H9 (cell line): ENCODE measurements at regions not wholly inside any gene's neighbourhood (a gene's known extent, or its start where the extent isn't known, plus 50 kb on each side); places are given as distances from the start of the nearest gene placed in this dataset.

Source experiments
- DNase-seq: peaks from one replicate; pipeline ENCODE4 v3.0.0-alpha.2; 2017
- H2AFZ ChIP-seq: one replicate; pipeline ENCODE4 v1.6.1; 2013; ENCODE audit warnings: mild to moderate bottlenecking, low read length, control low read depth, moderate library complexity
- H2AK5ac ChIP-seq: 2 replicates; pipeline ENCODE4 v1.6.1; 2013; ENCODE audit warnings: low read length, control low read depth, mixed read lengths; ENCODE audit not compliant: insufficient read length
- H2BK120ac ChIP-seq: one replicate; pipeline ENCODE4 v1.6.1; 2013; ENCODE audit warnings: low read depth, mild to moderate bottlenecking, low read length, control low read depth, inconsistent platforms; ENCODE audit not compliant: poor library complexity, severe bottlenecking
- H2BK12ac ChIP-seq: 2 replicates; pipeline ENCODE4 v1.6.1; 2013; ENCODE audit warnings: low read length, control low read depth, mixed read lengths, low read depth; ENCODE audit not compliant: insufficient read length
- H2BK15ac ChIP-seq: 2 replicates; pipeline ENCODE4 v1.6.1; 2013; ENCODE audit warnings: low read depth, low read length, control low read depth
- H2BK20ac ChIP-seq: one replicate; pipeline ENCODE4 v1.6.1; 2013; ENCODE audit warnings: low read depth, mild to moderate bottlenecking, low read length, control low read depth, inconsistent platforms; ENCODE audit not compliant: poor library complexity, severe bottlenecking
- H2BK5ac ChIP-seq: 2 replicates; pipeline ENCODE4 v1.6.1; 2013; ENCODE audit warnings: low read length, control low read depth, mixed read lengths; ENCODE audit not compliant: insufficient read length
- H3K14ac ChIP-seq: 2 replicates; pipeline ENCODE4 v1.6.1; 2013; ENCODE audit warnings: low read length, control low read depth; ENCODE audit not compliant: insufficient read depth
- H3K18ac ChIP-seq: 2 replicates; pipeline ENCODE4 v1.6.1; 2013; ENCODE audit warnings: low read depth, mild to moderate bottlenecking, mixed read lengths, low read length, control low read depth; ENCODE audit not compliant: insufficient read length
- H3K23ac ChIP-seq: 2 replicates; pipeline ENCODE4 v1.6.1; 2013; ENCODE audit warnings: low read length, control low read depth, mixed read lengths, low read depth; ENCODE audit not compliant: insufficient read length
- H3K23me2 ChIP-seq: 2 replicates; pipeline ENCODE4 v1.6.1; 2013; ENCODE audit warnings: low read depth, mild to moderate bottlenecking, mixed read lengths, low read length, control low read depth; ENCODE audit not compliant: insufficient read length, poor library complexity, severe bottlenecking
- H3K27ac ChIP-seq: 2 replicates; pipeline ENCODE4 v1.5.1; 2013; ENCODE audit warnings: low read length, control low read depth, mixed read lengths, low read depth; ENCODE audit not compliant: insufficient read length
- H3K27me3 ChIP-seq: 2 replicates; pipeline ENCODE4 v1.6.1; 2013; ENCODE audit warnings: low read length, control low read depth, inconsistent platforms; ENCODE audit not compliant: insufficient read depth
- H3K4ac ChIP-seq: 2 replicates; pipeline ENCODE4 v1.6.1; 2013; ENCODE audit warnings: low read depth, mild to moderate bottlenecking, control low read depth, inconsistent platforms, low read length, moderate library complexity
- H3K4me1 ChIP-seq: 2 replicates; pipeline ENCODE4 v1.6.1; 2013; ENCODE audit warnings: low read length, control low read depth, inconsistent platforms; ENCODE audit not compliant: insufficient read depth
- H3K4me2 ChIP-seq: 2 replicates; pipeline ENCODE4 v1.6.1; 2013; ENCODE audit warnings: low read length, control low read depth, mixed read lengths; ENCODE audit not compliant: insufficient read length, insufficient read depth
- H3K56ac ChIP-seq: 2 replicates; pipeline ENCODE4 v1.6.1; 2013; ENCODE audit warnings: low read depth, mild to moderate bottlenecking, mixed read lengths, low read length, control low read depth; ENCODE audit not compliant: insufficient read length
- H3K79me1 ChIP-seq: 2 replicates; pipeline ENCODE4 v1.6.1; 2013; ENCODE audit warnings: low read depth, mild to moderate bottlenecking, moderate library complexity, low read length, control low read depth, inconsistent platforms; ENCODE audit not compliant: insufficient read depth, poor library complexity, severe bottlenecking
- H3K79me2 ChIP-seq: 2 replicates; pipeline ENCODE4 v1.6.1; 2013; ENCODE audit warnings: low read length, control low read depth, inconsistent platforms; ENCODE audit not compliant: insufficient read depth
- H3K9ac ChIP-seq: 2 replicates; pipeline ENCODE4 v1.6.1; 2013; ENCODE audit warnings: low read length, control low read depth, mixed read lengths; ENCODE audit not compliant: insufficient read length; ENCODE audit errors: extremely low read depth
- H3K9me3 ChIP-seq: one replicate; pipeline ENCODE4 v1.6.1; 2013; ENCODE audit warnings: low read depth, low read length, inconsistent platforms; ENCODE audit not compliant: control insufficient read depth
- H3T11ph ChIP-seq: one replicate; pipeline ENCODE4 v1.6.1; 2013; ENCODE audit warnings: mild to moderate bottlenecking, low read length, control low read depth, inconsistent platforms
- H4K20me1 ChIP-seq: one replicate; pipeline ENCODE4 v1.6.1; 2013; ENCODE audit not compliant: control insufficient read depth, insufficient read length, insufficient read depth
- H4K5ac ChIP-seq: 2 replicates; pipeline ENCODE4 v1.6.1; 2013; ENCODE audit warnings: low read depth, mild to moderate bottlenecking, mixed read lengths, low read length, control low read depth; ENCODE audit not compliant: insufficient read length
- H4K8ac ChIP-seq: replicated peaks from 2 replicates; pipeline ENCODE4 v1.6.1; 2013; ENCODE audit warnings: low read length, control low read depth, mixed read lengths, low read depth; ENCODE audit not compliant: insufficient read length
- H4K91ac ChIP-seq: 2 replicates; pipeline ENCODE4 v1.6.1; 2013; ENCODE audit warnings: low read depth, mild to moderate bottlenecking, moderate library complexity, mixed read lengths, low read length, control low read depth; ENCODE audit not compliant: insufficient read length
- H3K27ac Mint-ChIP-seq, 3 experiments: 2 replicates in 2 of 3; 3 replicates in 1 of 3; pipeline ENCODE4 v1.8.0; 2020 to 2021; ENCODE audit warnings: mixed read lengths in 3 of 3, mild to moderate bottlenecking in 1 of 3, moderate library complexity in 1 of 3
- H3K27me3 Mint-ChIP-seq: 2 replicates; pipeline ENCODE4 v1.8.0; 2021; ENCODE audit warnings: low read depth, mild to moderate bottlenecking, moderate library complexity, mixed read lengths
- H3K36me3 Mint-ChIP-seq, 3 experiments: 2 replicates in 2 of 3; 3 replicates in 1 of 3; pipeline ENCODE4 v1.8.0; 2020 to 2021; ENCODE audit warnings: low read depth in 3 of 3, mixed read lengths in 3 of 3; ENCODE audit not compliant: insufficient read depth in 1 of 3
- H3K4me1 Mint-ChIP-seq, 2 experiments: 2 replicates each; pipeline ENCODE4 v1.8.0; 2020; ENCODE audit warnings: mixed read lengths in 2 of 2
- H3K4me3 Mint-ChIP-seq, 2 experiments: 2 replicates in 1 of 2; 3 replicates in 1 of 2; pipeline ENCODE4 v1.8.0; 2020 to 2021; ENCODE audit warnings: mild to moderate bottlenecking in 2 of 2, mixed read lengths in 2 of 2, moderate library complexity in 1 of 2
- H3K9me3 Mint-ChIP-seq, 2 experiments: 2 replicates in 1 of 2; 3 replicates in 1 of 2; pipeline ENCODE4 v1.8.0; 2020; ENCODE audit warnings: mild to moderate bottlenecking in 2 of 2, mixed read lengths in 2 of 2, moderate library complexity in 1 of 2
- CTCF ChIP-seq: fragments of 200-600 bp; sonication (generic); conservative IDR thresholded peaks from 3 replicates; pipeline ENCODE4 v1.8.0; 2021; ENCODE audit warnings: antibody characterized with exemption, mild to moderate bottlenecking
- WGBS: extraction: QIAGEN DNeasy Blood & Tissue Kit; methylation state at CpG from one replicate; pipeline ENCODE4 v1.1.7; 2013; ENCODE audit warnings: missing lambda C conversion rate, low lambda C conversion rate, mixed read lengths; ENCODE audit not compliant: insufficient read length; ENCODE audit errors: extremely low coverage; 5-methylcytosine and 5-hydroxymethylcytosine counted together

GRCh38 chr2:159851941-159852340 is 53.9 kb upstream of the CD302 start:
- no peak overlapping the region for H3K23ac ChIP-seq
- no peaks in the 10 kb centered on the region for H3K23me2 ChIP-seq
- H3K36me3 Mint-ChIP-seq: no peaks in the 10 kb centered on the region
- no peaks in the 10 kb centered on the region for H4K20me1 ChIP-seq
- H3K4me3 Mint-ChIP-seq: no peak overlapping the region
- no peaks in the 10 kb centered on the region for H3K79me1 ChIP-seq
- WGBS: no CpG with 5 or more reads among the region's 2 CpGs
- no peak overlapping the region for H2BK5ac ChIP-seq
- no peak overlapping the region for H3K4ac ChIP-seq
- no peak overlapping the region for H4K91ac ChIP-seq
- no peaks in the 10 kb centered on the region for H3K9me3 Mint-ChIP-seq
- no peak for TF ChIP-seq CTCF
- no peak overlapping the region for H4K8ac ChIP-seq
- no peak overlapping the region for H2BK120ac ChIP-seq
- H3K18ac ChIP-seq: no peak overlapping the region
- no peak for DNase-seq
- no peak overlapping the region for H2AK5ac ChIP-seq
- H4K5ac ChIP-seq: no peak overlapping the region
- no peak overlapping the region for H3K4me2 ChIP-seq
- no peaks in the 10 kb centered on the region for H3K27me3 ChIP-seq
- no peak overlapping the region for H2BK12ac ChIP-seq
- H2BK20ac ChIP-seq: no peak overlapping the region
- H3K27ac ChIP-seq: no peak overlapping the region
- H3K27ac Mint-ChIP-seq: no peak overlapping the region
- H2BK15ac ChIP-seq: no peak overlapping the region
- H3K56ac ChIP-seq: no peak overlapping the region
- H3T11ph ChIP-seq: no peak overlapping the region
- H3K14ac ChIP-seq: no peak overlapping the region
- no peaks in the 10 kb centered on the region for H3K27me3 Mint-ChIP-seq
- H3K9ac ChIP-seq: no peak overlapping the region
- H2AFZ ChIP-seq: no peak overlapping the region
- H3K4me1 Mint-ChIP-seq: peaks cover 3 to 10% of the 10 kb centered on the region in 2 experiments
- H3K9me3 ChIP-seq: no peaks in the 10 kb centered on the region
- H3K4me1 ChIP-seq: no peaks in the 10 kb centered on the region
- H3K79me2 ChIP-seq: no peaks in the 10 kb centered on the region
